ENCODE measurements at regions not wholly inside any gene's neighbourhood (a gene's known extent, or its start where the extent isn't known, plus 50 kb on each side); places are given as distances from the start of the nearest gene placed in this dataset.

- TF ChIP-seq, protein P1, sequence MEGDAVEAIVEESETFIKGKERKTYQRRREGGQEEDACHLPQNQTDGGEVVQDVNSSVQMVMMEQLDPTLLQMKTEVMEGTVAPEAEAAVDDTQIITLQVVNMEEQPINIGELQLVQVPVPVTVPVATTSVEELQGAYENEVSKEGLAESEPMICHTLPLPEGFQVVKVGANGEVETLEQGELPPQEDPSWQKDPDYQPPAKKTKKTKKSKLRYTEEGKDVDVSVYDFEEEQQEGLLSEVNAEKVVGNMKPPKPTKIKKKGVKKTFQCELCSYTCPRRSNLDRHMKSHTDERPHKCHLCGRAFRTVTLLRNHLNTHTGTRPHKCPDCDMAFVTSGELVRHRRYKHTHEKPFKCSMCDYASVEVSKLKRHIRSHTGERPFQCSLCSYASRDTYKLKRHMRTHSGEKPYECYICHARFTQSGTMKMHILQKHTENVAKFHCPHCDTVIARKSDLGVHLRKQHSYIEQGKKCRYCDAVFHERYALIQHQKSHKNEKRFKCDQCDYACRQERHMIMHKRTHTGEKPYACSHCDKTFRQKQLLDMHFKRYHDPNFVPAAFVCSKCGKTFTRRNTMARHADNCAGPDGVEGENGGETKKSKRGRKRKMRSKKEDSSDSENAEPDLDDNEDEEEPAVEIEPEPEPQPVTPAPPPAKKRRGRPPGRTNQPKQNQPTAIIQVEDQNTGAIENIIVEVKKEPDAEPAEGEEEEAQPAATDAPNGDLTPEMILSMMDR (IDR thresholded peaks at IDR 0.05): no peak
Measured at GRCh38 chr6:80445751-80446150, 339.3 kb downstream of the BCKDHB start.

- TF ChIP-seq, protein P1 (IDR thresholded peaks at IDR 0.05): no peak
Measured at GRCh38 chr6:80442366-80442765, 335.9 kb downstream of the BCKDHB start.

DNA sequence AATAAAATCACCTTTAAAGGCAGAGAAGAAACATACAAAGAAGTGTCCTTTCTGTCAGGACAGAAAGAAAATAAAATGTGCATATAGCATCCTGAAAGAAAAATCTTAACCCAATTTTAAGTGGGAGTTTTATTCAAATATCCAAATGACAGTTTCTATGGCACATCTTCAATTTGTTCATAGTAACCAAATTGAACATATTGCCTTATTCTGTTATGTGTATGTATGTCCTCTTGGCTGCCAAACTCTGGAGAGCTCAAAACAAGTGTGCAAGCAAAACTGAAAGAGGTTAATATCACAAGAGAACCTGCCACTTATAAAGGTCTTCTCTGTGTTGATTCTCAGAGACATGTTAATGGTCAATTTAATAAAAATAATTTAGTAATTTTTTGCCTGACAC is 334.7 kb downstream of the BCKDHB start:
- TF ChIP-seq, protein P1 (IDR thresholded peaks at IDR 0.05): no peak

- TF ChIP-seq, protein P1 (IDR thresholded peaks at IDR 0.05): no peak
Measured at GRCh38 chr6:80440496-80441115, 334.1 kb downstream of the BCKDHB start.

DNA sequence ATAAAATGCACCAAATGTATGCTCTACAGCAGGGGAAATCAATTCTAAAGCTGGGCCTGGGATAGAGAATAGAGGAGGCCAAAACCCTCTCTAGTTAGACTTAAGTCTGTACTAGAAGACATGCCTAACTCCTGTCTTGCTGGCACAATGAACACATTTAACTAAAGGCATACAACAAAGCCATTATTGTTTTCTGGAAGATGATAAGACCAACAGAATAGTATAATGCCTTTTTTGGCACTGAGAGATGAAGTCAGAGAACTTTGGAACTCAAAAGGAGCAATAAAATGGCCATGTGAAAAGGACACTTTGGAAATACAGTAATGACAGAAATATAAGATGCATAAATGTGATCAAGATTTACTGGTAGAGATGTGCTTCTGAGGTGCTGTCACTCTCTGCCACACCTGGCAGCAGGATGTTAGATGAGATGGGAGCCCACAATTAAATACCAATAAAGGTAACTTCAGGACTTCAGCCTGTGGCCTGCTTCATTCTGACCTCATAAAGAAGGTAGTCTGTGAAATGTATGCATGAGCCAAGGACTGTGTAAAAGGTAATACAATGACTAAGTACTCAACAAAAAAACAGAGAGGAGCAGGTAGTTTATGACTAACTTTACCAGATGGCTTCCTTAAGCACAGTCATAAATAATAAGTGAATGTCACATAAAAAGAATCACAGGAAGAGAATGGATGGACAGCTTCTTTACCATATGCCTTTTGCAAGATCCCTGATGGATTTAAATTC is 333.4 kb downstream of the BCKDHB start:
- TF ChIP-seq, protein P1 (IDR thresholded peaks at IDR 0.05): no peak

GRCh38 chr6:80438772-80439171 is 332.3 kb downstream of the BCKDHB start:
- TF ChIP-seq, protein P1 (IDR thresholded peaks at IDR 0.05): no peak

DNA sequence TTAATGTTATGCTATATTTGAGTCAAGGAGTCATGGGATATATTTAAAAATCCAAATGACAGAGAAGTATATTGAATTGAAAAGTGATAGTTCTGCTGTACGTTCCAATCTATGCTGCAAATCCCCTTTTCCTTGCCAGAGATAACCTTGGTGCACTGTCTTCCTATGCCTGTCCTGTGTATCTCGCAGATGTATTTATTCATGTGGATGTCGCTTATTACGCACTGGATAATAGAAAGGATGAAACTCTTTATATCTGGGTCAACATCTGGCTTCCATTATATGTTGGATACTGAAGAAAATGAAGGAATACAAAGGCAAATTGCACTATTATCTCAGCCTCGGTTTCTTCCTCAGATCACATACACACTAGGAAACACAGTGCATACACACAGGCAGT is 331.3 kb downstream of the BCKDHB start:
- TF ChIP-seq, protein P1 (IDR thresholded peaks at IDR 0.05): no peak
